OCI-LY3 (cell line): ENCODE measurements at regions not wholly inside any gene's neighbourhood (a gene's known extent, or its start where the extent isn't known, plus 50 kb on each side); places are given as distances from the start of the nearest gene placed in this dataset.
"Not testable (repeated sequence)": the region's sequence is repeated elsewhere in the genome, so short reads cannot be mapped to it uniquely, and the experiment has no call there.

ENCODE experiments used
- CTCF ChIP-seq: fragments of 200-600, 300-600 bp; sonication (generic); IDR thresholded peaks from 2 replicates; pipeline ENCODE4 v1.5.1; 2014; ENCODE audit warnings: antibody characterized with exemption, low read length, low read depth
- EZH2phosphoT487 ChIP-seq: fragments of 200-600 bp; shearing (Covaris generic); IDR thresholded peaks from 2 replicates; pipeline ENCODE4 v1.6.1; 2018; ENCODE audit warnings: antibody characterized with exemption, mixed run types, low read depth

- not testable (repeated sequence) for TF ChIP-seq CTCF, EZH2phosphoT487
These were observed 545.9 kb downstream of the PCDH7 start for GRCh38 chr4:31266094-31266493.
